ENCODE measurements at regions not wholly inside any gene's neighbourhood (a gene's known extent, or its start where the extent isn't known, plus 50 kb on each side); places are given as distances from the start of the nearest gene placed in this dataset. TPM values are rescaled to one million over a fixed set of nuclear protein-coding genes. Genes with fewer than 3 reads are reported as not detected.

Small RNA genes lying in the stretch of these regions (small RNA-seq; reads per million reads assigned to genes)
- gene RF00002 (ENCODE audit: insufficient read length, low read depth) (not detected), gene RF00019 (ENCODE audit: insufficient read length, low read depth) (not detected)

Measured in AG04450 (cell line).